SK-N-SH (cell line): ENCODE measurements at regions not wholly inside any gene's neighbourhood (a gene's known extent, or its start where the extent isn't known, plus 50 kb on each side); places are given as distances from the start of the nearest gene placed in this dataset.

Experiments used
- CTCF ChIA-PET: fragments of 300-600, 350-600 bp; formaldehyde crosslinking; extraction: SDS; loops from one replicate; lab custom pipeline; 2021; lab: Yijun Ruan, JAX
- POLR2A ChIA-PET: fragments of 350-600 bp; sonication (Branson Sonifier 250); formaldehyde crosslinking; extraction: SDS; loops from one replicate; lab custom pipeline; 2020; ENCODE audit warnings: antibody characterized with exemption, inconsistent platforms; lab: Yijun Ruan, JAX
- DNase-seq: peaks from one replicate; pipeline ENCODE4 v3.0.0; 2012
- H2AFZ ChIP-seq: fragments of 200-600 bp; sonication (generic); 2 replicates; pipeline ENCODE4 v1.8.1; 2016; ENCODE audit warnings: antibody characterized with exemption, mild to moderate bottlenecking, low read depth
- H3F3A ChIP-seq: fragments of 200-600 bp; sonication (generic); replicated peaks from 2 replicates; pipeline ENCODE3; 2016; ENCODE audit warnings: antibody characterized with exemption, mild to moderate bottlenecking; ENCODE audit not compliant: insufficient read depth
- H3K27ac ChIP-seq, 2 experiments: fragments of 200-500 bp in 1 of 2; fragments of 200-600 bp in 1 of 2; sonication (Bioruptor generic) in 1 of 2; sonication (generic), shearing (Covaris generic) in 1 of 2; 2 replicates each; pipeline versions ENCODE4 v1.5.1 to v1.6.1; 2014 to 2016; ENCODE audit warnings: low read depth in 2 of 2, inconsistent platforms in 1 of 2, low read length in 1 of 2, mild to moderate bottlenecking in 1 of 2, mixed read lengths in 1 of 2
- H3K27me3 ChIP-seq: fragments of 200-600 bp; sonication (generic), shearing (Covaris generic); 2 replicates; pipeline ENCODE4 v1.6.1; 2016; ENCODE audit warnings: mixed run types; ENCODE audit not compliant: insufficient read depth
- H3K36me3 ChIP-seq, 2 experiments: fragments of 200-500 bp in 1 of 2; fragments of 200-600 bp in 1 of 2; sonication (Bioruptor generic) in 1 of 2; sonication (generic) in 1 of 2; replicated peaks in 1 of 2; 2 replicates each; pipeline versions ENCODE3 to v1.5.1; 2014 to 2016; ENCODE audit warnings: low read length in 1 of 2, mild to moderate bottlenecking in 1 of 2; ENCODE audit not compliant: insufficient read depth in 2 of 2, control insufficient read depth in 1 of 2
- H3K4me1 ChIP-seq, 2 experiments: fragments of 200-500 bp in 1 of 2; fragments of 200-600 bp in 1 of 2; sonication (Bioruptor generic) in 1 of 2; sonication (generic), shearing (Covaris generic) in 1 of 2; 2 replicates each; pipeline versions ENCODE4 v1.5.1 to v1.6.1; 2014 to 2016; ENCODE audit warnings: low read depth in 1 of 2, low read length in 1 of 2, mixed run types in 1 of 2; ENCODE audit not compliant: insufficient read depth in 2 of 2, control insufficient read depth in 1 of 2
- H3K4me2 ChIP-seq: fragments of 200-600 bp; sonication (generic), shearing (Covaris generic); 2 replicates; pipeline ENCODE4 v1.6.1; 2017; ENCODE audit warnings: mixed run types
- H3K4me3 ChIP-seq, 2 experiments: fragments of 200-500 bp in 1 of 2; fragments of 200-600 bp in 1 of 2; sonication (Bioruptor generic) in 1 of 2; sonication (generic), shearing (Covaris generic) in 1 of 2; 2 replicates each; pipeline versions ENCODE4 v1.5.1 to v1.8.1; 2014 to 2016; ENCODE audit warnings: low read depth in 2 of 2, inconsistent platforms in 1 of 2, low read length in 1 of 2, mild to moderate bottlenecking in 1 of 2, mixed read lengths in 1 of 2, moderate library complexity in 1 of 2
- H3K79me2 ChIP-seq: fragments of 200-600 bp; sonication (generic); 2 replicates; pipeline ENCODE4 v1.8.1; 2017; ENCODE audit warnings: mild to moderate bottlenecking; ENCODE audit not compliant: insufficient read depth
- H3K9ac ChIP-seq: fragments of 200-600 bp; sonication (generic); 2 replicates; pipeline ENCODE4 v1.6.1; 2017; ENCODE audit warnings: mixed run types
- H3K9me2 ChIP-seq: fragments of 200-600 bp; sonication (generic); 2 replicates; pipeline ENCODE4 v1.6.1; 2017; ENCODE audit warnings: mixed run types
- H3K9me3 ChIP-seq: fragments of 200-600 bp; sonication (generic); 2 replicates; pipeline ENCODE4 v1.6.1; 2017; ENCODE audit warnings: mixed run types, mild to moderate bottlenecking, moderate library complexity
- H4K20me1 ChIP-seq: fragments of 200-600 bp; sonication (generic); 2 replicates; pipeline ENCODE4 v1.6.1; 2017; ENCODE audit warnings: mild to moderate bottlenecking, mixed run types; ENCODE audit not compliant: insufficient read depth
- EP300 ChIP-seq, 2 experiments: IDR thresholded peaks; 2 replicates each; pipeline versions ENCODE4 v1.4.0 to v1.6.1; 2012; ENCODE audit warnings: borderline replicate concordance in 1 of 2, low read depth in 1 of 2, low read length in 1 of 2
- FOSL2 ChIP-seq: IDR thresholded peaks from 2 replicates; pipeline ENCODE4 v1.4.0; 2012; ENCODE audit warnings: low read depth, mild to moderate bottlenecking, moderate library complexity, borderline replicate concordance
- MEF2A ChIP-seq: IDR thresholded peaks from 2 replicates; pipeline ENCODE4 v1.4.0; 2012; ENCODE audit warnings: low read depth, borderline replicate concordance
- NFIC ChIP-seq: IDR thresholded peaks from 2 replicates; pipeline ENCODE4 v1.4.0; 2012; ENCODE audit warnings: borderline replicate concordance
- RAD21 ChIP-seq: IDR thresholded peaks from 2 replicates; pipeline ENCODE4 v1.6.1; 2012; ENCODE audit warnings: mild to moderate bottlenecking, low read length
- RCOR1 ChIP-seq: fragments of 150-350 bp; IDR thresholded peaks from 2 replicates; pipeline ENCODE4 v1.6.1; 2017; ENCODE audit warnings: antibody characterized with exemption, low read length
- RFX5 ChIP-seq: IDR thresholded peaks from 2 replicates; pipeline ENCODE4 v1.6.1; 2012; ENCODE audit warnings: mild to moderate bottlenecking, improper control_type of control experiment, low read length
- SMC3 ChIP-seq: IDR thresholded peaks from 2 replicates; pipeline ENCODE4 v1.6.1; 2012; ENCODE audit warnings: low read depth, low read length, improper control_type of control experiment
- TAF1 ChIP-seq: IDR thresholded peaks from 2 replicates; pipeline ENCODE4 v1.6.1; 2012; ENCODE audit warnings: low read depth, mild to moderate bottlenecking, low read length, moderate library complexity, borderline replicate concordance
- TCF12 ChIP-seq: IDR thresholded peaks from 2 replicates; pipeline ENCODE4 v1.4.0; 2012
- TEAD4 ChIP-seq: IDR thresholded peaks from 2 replicates; pipeline ENCODE4 v1.4.0; 2012; ENCODE audit warnings: mild to moderate bottlenecking, borderline replicate concordance; ENCODE audit not compliant: insufficient read depth
- WGBS: methylation state at CpG from one replicate; pipeline ENCODE4 v1.1.6; 2017; ENCODE audit warnings: low lambda C conversion rate; 5-methylcytosine and 5-hydroxymethylcytosine counted together
- TF ChIP-seq, protein P1 (sequence below): IDR thresholded peaks from 2 replicates; pipeline ENCODE4; 2012
- TF ChIP-seq, protein P2 (sequence below): fragments of 200-600 bp; sonication (generic); IDR thresholded peaks from 2 replicates; pipeline ENCODE4 v1.6.1; 2017; ENCODE audit warnings: antibody characterized with exemption, mild to moderate bottlenecking, moderate library complexity
- TF ChIP-seq, protein P3 (sequence below): fragments of 150-350 bp; IDR thresholded peaks from 2 replicates; pipeline ENCODE4 v1.6.1; 2017; ENCODE audit warnings: antibody characterized with exemption, low read length, low read depth, borderline replicate concordance
- TF ChIP-seq, protein P4 (sequence below): IDR thresholded peaks from 2 replicates; pipeline ENCODE4 v1.4.0; 2012; ENCODE audit warnings: low read depth, borderline replicate concordance
- TF ChIP-seq, protein P5 (sequence below): IDR thresholded peaks from 2 replicates; pipeline ENCODE4 v1.4.0; 2012; ENCODE audit warnings: low read depth, borderline replicate concordance
- TF ChIP-seq, protein P6 (sequence below): fragments of 150-350 bp; IDR thresholded peaks from 2 replicates; pipeline ENCODE4 v1.6.1; 2016; ENCODE audit warnings: mild to moderate bottlenecking, low read depth, low read length

DNA sequence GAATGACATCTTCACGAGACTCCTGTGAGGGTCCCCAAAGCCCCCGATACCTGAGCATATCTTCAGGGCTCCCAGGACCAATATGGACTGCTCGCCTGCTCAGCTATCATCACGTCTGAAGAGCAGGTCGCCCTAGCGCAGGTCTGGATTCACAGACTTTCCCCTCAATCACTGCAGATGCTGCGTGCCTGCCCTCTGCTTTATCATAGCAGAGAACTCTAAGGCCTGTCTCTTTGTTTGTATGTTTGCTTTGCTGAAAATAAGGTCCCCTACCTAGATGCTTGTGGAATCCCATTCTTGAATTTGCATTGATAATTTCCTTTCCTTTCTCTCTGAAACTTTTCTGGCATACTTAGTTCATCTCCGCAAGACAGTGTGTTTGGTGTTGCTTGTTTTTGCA is 140.3 kb upstream of the NSMCE3 start:
- Histone ChIP-seq H4K20me1 (0 out of 2 replicates have a peak, but pooled peaks cover 2% of the 10 kb centered on the region), H3K4me3 (no peak overlapping the region), H3F3A (no peaks in the 10 kb centered on the region), H3K9me2 (peaks cover 3% of the 10 kb centered on the region; the same call in 1 of the 2 replicates), H3K27ac (no peak overlapping the region), H3K4me1 (no peaks in the 10 kb centered on the region), H3K4me2 (no peak overlapping the region), H2AFZ (no peak overlapping the region), H3K9ac (no peak overlapping the region), H3K9me3 (no peaks in the 10 kb centered on the region), H3K36me3 (no peaks in the 10 kb centered on the region), H3K27me3 (no peaks in the 10 kb centered on the region), H3K79me2 (no peaks in the 10 kb centered on the region)
- POLR2A ChIA-PET: no interaction called here
- TF ChIP-seq NFIC (no peak), MEF2A (no peak), RAD21 (no peak), RFX5 (no peak), TEAD4 (no peak), TCF12 (no peak)
- TF ChIP-seq, protein P1, sequence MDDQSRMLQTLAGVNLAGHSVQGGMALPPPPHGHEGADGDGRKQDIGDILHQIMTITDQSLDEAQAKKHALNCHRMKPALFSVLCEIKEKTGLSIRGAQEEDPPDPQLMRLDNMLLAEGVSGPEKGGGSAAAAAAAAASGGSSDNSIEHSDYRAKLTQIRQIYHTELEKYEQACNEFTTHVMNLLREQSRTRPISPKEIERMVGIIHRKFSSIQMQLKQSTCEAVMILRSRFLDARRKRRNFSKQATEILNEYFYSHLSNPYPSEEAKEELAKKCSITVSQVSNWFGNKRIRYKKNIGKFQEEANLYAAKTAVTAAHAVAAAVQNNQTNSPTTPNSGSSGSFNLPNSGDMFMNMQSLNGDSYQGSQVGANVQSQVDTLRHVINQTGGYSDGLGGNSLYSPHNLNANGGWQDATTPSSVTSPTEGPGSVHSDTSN: no peak
- TF ChIP-seq, protein P2, sequence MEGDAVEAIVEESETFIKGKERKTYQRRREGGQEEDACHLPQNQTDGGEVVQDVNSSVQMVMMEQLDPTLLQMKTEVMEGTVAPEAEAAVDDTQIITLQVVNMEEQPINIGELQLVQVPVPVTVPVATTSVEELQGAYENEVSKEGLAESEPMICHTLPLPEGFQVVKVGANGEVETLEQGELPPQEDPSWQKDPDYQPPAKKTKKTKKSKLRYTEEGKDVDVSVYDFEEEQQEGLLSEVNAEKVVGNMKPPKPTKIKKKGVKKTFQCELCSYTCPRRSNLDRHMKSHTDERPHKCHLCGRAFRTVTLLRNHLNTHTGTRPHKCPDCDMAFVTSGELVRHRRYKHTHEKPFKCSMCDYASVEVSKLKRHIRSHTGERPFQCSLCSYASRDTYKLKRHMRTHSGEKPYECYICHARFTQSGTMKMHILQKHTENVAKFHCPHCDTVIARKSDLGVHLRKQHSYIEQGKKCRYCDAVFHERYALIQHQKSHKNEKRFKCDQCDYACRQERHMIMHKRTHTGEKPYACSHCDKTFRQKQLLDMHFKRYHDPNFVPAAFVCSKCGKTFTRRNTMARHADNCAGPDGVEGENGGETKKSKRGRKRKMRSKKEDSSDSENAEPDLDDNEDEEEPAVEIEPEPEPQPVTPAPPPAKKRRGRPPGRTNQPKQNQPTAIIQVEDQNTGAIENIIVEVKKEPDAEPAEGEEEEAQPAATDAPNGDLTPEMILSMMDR: no peak
- TF ChIP-seq, protein P3, sequence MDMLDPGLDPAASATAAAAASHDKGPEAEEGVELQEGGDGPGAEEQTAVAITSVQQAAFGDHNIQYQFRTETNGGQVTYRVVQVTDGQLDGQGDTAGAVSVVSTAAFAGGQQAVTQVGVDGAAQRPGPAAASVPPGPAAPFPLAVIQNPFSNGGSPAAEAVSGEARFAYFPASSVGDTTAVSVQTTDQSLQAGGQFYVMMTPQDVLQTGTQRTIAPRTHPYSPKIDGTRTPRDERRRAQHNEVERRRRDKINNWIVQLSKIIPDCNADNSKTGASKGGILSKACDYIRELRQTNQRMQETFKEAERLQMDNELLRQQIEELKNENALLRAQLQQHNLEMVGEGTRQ: no peak
- TF ChIP-seq, protein P4, sequence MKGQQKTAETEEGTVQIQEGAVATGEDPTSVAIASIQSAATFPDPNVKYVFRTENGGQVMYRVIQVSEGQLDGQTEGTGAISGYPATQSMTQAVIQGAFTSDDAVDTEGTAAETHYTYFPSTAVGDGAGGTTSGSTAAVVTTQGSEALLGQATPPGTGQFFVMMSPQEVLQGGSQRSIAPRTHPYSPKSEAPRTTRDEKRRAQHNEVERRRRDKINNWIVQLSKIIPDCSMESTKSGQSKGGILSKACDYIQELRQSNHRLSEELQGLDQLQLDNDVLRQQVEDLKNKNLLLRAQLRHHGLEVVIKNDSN: no peak
- DNase-seq: no peak
- 49% methylated on average over 8 of the region's 8 CpGs for WGBS
- CTCF ChIA-PET: interaction anchor here (0.6 to 1.4 kb wide), 2 partner anchors 41 to 270 kb away, joined by 3 read pairs; no protein-coding TSS in a partner anchor

DNA sequence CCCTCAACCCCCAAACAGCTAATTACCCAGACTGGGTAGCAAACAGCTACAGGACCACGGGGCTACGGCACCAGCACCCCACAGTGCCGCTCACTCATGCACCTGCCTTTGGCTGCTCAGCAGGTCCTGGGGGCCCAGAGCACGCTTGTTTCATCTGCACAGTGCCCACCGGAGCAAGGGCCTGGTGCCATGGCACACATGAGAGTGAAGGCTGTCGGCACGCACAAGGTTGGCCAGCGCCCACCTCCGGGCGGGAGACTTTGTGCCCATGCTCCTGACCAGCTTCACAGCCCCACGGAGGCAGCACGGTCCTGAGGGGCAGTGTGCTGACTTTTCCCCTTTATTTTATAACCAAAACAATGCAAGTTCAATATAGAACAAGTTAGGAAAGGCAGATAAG is 135.9 kb upstream of the NSMCE3 start:
- Histone ChIP-seq H3K9me3 (no peaks in the 10 kb centered on the region), H2AFZ (no peak overlapping the region), H4K20me1 (no peaks in the 10 kb centered on the region), H3K36me3 (no peaks in the 10 kb centered on the region), H3K27ac (no peak overlapping the region), H3K27me3 (no peaks in the 10 kb centered on the region), H3K4me1 (no peaks in the 10 kb centered on the region), H3K4me3 (no peak overlapping the region), H3K9me2 (no peaks in the 10 kb centered on the region), H3K79me2 (no peaks in the 10 kb centered on the region), H3K4me2 (no peak overlapping the region), H3F3A (no peaks in the 10 kb centered on the region), H3K9ac (no peak overlapping the region)
- CTCF ChIA-PET: interaction anchor here (0.7 kb wide), 1 partner anchor 134 kb away, joined by 3 read pairs; no protein-coding TSS in a partner anchor
- POLR2A ChIA-PET: no interaction called here
- WGBS: 30% methylated on average over 5 of the region's 12 CpGs
- DNase-seq: no peak
- TF ChIP-seq, protein P5, sequence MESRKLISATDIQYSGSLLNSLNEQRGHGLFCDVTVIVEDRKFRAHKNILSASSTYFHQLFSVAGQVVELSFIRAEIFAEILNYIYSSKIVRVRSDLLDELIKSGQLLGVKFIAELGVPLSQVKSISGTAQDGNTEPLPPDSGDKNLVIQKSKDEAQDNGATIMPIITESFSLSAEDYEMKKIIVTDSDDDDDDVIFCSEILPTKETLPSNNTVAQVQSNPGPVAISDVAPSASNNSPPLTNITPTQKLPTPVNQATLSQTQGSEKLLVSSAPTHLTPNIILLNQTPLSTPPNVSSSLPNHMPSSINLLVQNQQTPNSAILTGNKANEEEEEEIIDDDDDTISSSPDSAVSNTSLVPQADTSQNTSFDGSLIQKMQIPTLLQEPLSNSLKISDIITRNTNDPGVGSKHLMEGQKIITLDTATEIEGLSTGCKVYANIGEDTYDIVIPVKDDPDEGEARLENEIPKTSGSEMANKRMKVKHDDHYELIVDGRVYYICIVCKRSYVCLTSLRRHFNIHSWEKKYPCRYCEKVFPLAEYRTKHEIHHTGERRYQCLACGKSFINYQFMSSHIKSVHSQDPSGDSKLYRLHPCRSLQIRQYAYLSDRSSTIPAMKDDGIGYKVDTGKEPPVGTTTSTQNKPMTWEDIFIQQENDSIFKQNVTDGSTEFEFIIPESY: no peak
- TF ChIP-seq, protein P6, sequence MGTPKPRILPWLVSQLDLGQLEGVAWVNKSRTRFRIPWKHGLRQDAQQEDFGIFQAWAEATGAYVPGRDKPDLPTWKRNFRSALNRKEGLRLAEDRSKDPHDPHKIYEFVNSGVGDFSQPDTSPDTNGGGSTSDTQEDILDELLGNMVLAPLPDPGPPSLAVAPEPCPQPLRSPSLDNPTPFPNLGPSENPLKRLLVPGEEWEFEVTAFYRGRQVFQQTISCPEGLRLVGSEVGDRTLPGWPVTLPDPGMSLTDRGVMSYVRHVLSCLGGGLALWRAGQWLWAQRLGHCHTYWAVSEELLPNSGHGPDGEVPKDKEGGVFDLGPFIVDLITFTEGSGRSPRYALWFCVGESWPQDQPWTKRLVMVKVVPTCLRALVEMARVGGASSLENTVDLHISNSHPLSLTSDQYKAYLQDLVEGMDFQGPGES: no peak
- TF ChIP-seq MEF2A (no peak), TAF1 (no peak), SMC3 (no peak), RCOR1 (no peak), FOSL2 (no peak), EP300 (IDR thresholded peaks at IDR 0.05; ENCODE audit: borderline replicate concordance in 1 of 2, low read depth in 1 of 2, low read length in 1 of 2) (no peak)
- TF ChIP-seq, protein P3: no peak
- TF ChIP-seq, protein P4: no peak
